ENCODE measurements at regions not wholly inside any gene's neighbourhood (a gene's known extent, or its start where the extent isn't known, plus 50 kb on each side); places are given as distances from the start of the nearest gene placed in this dataset.

GRCh38 chr3:54033761-54034160 is 88.6 kb upstream of the CACNA2D3 start:
- TF ChIP-seq EZH2 (IDR thresholded peaks at IDR 0.05) = no peak
- no peak for TF ChIP-seq POLR2AphosphoS5 (IDR thresholded peaks at IDR 0.05; ENCODE audit: borderline replicate concordance, low read depth, low read length)
- TF ChIP-seq FOXP2 (optimal IDR thresholded peaks at IDR 0.05; ENCODE audit: control extremely low read depth, extremely low read length, insufficient read depth) = no peak
